Keratinocyte (primary cell): ENCODE measurements at regions not wholly inside any gene's neighbourhood (a gene's known extent, or its start where the extent isn't known, plus 50 kb on each side); places are given as distances from the start of the nearest gene placed in this dataset.

Experiments used
- EZH2 ChIP-seq: IDR thresholded peaks from one replicate; pipeline ENCODE4 v1.6.1; 2012; ENCODE audit warnings: inconsistent platforms, mild to moderate bottlenecking, low read length, moderate library complexity
- TF ChIP-seq, protein P1 (sequence below), 3 experiments: IDR thresholded peaks in 1 of 3; conservative IDR thresholded peaks in 1 of 3; optimal IDR thresholded peaks in 1 of 3; 2 replicates in 2 of 3; 3 replicates in 1 of 3; pipeline versions ENCODE3 to v1.5.1; 2011; ENCODE audit warnings: low read length in 3 of 3, mild to moderate bottlenecking in 3 of 3, moderate library complexity in 2 of 3, control low read depth in 1 of 3, inconsistent platforms in 1 of 3; ENCODE audit not compliant: insufficient read depth in 2 of 3; ENCODE audit errors: extremely low read depth in 1 of 3

DNA sequence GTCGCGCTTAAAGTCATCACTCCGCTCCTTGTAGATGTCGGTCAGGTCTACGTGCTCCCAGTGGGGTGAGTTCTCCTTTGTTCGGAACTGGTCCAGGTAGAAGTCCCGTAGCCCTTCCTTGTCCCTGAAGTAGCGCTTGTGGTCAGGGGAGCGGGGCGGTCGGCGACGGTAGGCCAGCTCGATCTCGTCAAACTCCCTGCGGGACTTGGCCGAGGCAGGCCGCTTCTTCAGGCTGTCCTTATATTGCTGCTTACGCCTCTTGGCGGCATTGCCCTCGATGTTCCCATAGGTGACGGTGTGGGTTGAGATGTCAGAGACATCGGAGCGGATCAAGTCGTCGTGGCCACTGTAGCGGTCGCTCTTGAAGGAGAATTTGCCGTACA is 367.2 kb downstream of the EMP1 start:
- TF ChIP-seq, protein P1, sequence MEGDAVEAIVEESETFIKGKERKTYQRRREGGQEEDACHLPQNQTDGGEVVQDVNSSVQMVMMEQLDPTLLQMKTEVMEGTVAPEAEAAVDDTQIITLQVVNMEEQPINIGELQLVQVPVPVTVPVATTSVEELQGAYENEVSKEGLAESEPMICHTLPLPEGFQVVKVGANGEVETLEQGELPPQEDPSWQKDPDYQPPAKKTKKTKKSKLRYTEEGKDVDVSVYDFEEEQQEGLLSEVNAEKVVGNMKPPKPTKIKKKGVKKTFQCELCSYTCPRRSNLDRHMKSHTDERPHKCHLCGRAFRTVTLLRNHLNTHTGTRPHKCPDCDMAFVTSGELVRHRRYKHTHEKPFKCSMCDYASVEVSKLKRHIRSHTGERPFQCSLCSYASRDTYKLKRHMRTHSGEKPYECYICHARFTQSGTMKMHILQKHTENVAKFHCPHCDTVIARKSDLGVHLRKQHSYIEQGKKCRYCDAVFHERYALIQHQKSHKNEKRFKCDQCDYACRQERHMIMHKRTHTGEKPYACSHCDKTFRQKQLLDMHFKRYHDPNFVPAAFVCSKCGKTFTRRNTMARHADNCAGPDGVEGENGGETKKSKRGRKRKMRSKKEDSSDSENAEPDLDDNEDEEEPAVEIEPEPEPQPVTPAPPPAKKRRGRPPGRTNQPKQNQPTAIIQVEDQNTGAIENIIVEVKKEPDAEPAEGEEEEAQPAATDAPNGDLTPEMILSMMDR (optimal IDR thresholded peaks at IDR 0.05 in 1 of 3, IDR thresholded peaks at IDR 0.05 in 1 of 3, conservative IDR thresholded peaks at IDR 0.05 in 1 of 3; ENCODE audit: extremely low read depth in 1 of 3, insufficient read depth in 2 of 3, low read length in 3 of 3) = no peak
- no peak for TF ChIP-seq EZH2
